Chondrocyte (in vitro differentiated cells): ENCODE measurements at regions not wholly inside any gene's neighbourhood (a gene's known extent, or its start where the extent isn't known, plus 50 kb on each side); places are given as distances from the start of the nearest gene placed in this dataset.

Experiments used
- DNase-seq: peaks from one replicate; pipeline ENCODE4 v3.0.0; 2021; ENCODE audit warnings: mixed read lengths, low spot score
- H3K27ac Mint-ChIP-seq: one replicate; pipeline ENCODE4 v1.8.0; 2021; ENCODE audit warnings: mild to moderate bottlenecking, moderate library complexity, mixed read lengths; ENCODE audit not compliant: unreplicated experiment
- H3K27me3 Mint-ChIP-seq: 2 replicates; pipeline ENCODE4 v1.8.0; 2021; ENCODE audit warnings: low read depth, mixed read lengths
- H3K36me3 Mint-ChIP-seq: 2 replicates; pipeline ENCODE4 v1.8.0; 2021; ENCODE audit warnings: low read depth, mixed read lengths
- H3K4me1 Mint-ChIP-seq: 2 replicates; pipeline ENCODE4 v1.8.0; 2021; ENCODE audit warnings: low read depth, mild to moderate bottlenecking, mixed read lengths
- H3K4me3 Mint-ChIP-seq: one replicate; pipeline ENCODE4 v1.8.0; 2021; ENCODE audit warnings: mild to moderate bottlenecking, moderate library complexity, mixed read lengths; ENCODE audit not compliant: unreplicated experiment
- H3K9me3 Mint-ChIP-seq: 2 replicates; pipeline ENCODE4 v1.8.0; 2021; ENCODE audit warnings: low read depth, mixed read lengths
- TF ChIP-seq, protein P1 (sequence below): fragments of 200-600 bp; sonication (generic); IDR thresholded peaks from 2 replicates; pipeline ENCODE4 v1.5.0; 2021; ENCODE audit warnings: antibody characterized with exemption, mild to moderate bottlenecking, moderate library complexity

DNA sequence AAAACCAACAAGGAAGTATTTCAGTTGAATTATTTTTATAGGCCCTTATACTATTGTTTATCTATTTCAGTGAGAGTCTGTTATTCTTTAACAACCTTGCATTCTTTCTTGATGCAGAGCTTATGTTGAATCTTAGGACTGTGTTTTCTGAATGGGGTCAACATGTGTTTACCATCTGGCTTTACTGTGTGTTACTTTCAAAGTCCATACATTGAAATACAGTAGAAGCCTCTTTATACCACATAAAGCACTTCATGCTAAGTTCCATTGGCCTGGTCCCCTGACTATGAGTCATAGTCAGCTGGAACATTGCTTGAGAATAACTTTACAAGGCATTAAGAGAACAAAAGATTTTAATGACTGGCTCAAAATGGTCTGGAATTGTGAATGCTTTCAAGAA lies 152.6 kb downstream of the GASK1B start:
- Mint-ChIP-seq H3K9me3 (peaks cover 3% of the 10 kb centered on the region), H3K4me3 (no peak overlapping the region), H3K27ac (peak overlapping the region; percentile 95), H3K36me3 (no peaks in the 10 kb centered on the region), H3K27me3 (no peaks in the 10 kb centered on the region), H3K4me1 (peaks cover 59% of the 10 kb centered on the region)
- TF ChIP-seq, protein P1, sequence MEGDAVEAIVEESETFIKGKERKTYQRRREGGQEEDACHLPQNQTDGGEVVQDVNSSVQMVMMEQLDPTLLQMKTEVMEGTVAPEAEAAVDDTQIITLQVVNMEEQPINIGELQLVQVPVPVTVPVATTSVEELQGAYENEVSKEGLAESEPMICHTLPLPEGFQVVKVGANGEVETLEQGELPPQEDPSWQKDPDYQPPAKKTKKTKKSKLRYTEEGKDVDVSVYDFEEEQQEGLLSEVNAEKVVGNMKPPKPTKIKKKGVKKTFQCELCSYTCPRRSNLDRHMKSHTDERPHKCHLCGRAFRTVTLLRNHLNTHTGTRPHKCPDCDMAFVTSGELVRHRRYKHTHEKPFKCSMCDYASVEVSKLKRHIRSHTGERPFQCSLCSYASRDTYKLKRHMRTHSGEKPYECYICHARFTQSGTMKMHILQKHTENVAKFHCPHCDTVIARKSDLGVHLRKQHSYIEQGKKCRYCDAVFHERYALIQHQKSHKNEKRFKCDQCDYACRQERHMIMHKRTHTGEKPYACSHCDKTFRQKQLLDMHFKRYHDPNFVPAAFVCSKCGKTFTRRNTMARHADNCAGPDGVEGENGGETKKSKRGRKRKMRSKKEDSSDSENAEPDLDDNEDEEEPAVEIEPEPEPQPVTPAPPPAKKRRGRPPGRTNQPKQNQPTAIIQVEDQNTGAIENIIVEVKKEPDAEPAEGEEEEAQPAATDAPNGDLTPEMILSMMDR: no peak
- no peak for DNase-seq

DNA sequence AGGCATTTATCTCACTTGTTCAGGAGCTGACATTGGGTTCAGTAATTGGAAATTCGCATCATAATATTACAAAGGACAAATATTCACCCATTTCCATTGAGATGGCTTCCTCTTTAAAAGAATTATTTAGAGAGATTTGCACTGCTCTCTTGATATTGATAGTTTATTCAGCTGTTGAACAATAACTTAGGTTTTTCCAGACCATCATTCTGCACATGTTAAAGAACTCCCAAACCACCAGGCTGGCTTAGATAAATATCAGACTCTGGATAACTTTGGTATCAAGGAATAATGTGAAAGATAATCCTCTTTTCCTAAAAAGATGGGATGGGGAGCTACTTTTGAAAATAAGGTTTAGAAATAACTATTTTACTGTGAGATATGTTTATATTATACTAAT lies 154.0 kb downstream of the GASK1B start:
- no peak for DNase-seq
- H3K27ac Mint-ChIP-seq: no peak overlapping the region
- TF ChIP-seq, protein P1: no peak

DNA sequence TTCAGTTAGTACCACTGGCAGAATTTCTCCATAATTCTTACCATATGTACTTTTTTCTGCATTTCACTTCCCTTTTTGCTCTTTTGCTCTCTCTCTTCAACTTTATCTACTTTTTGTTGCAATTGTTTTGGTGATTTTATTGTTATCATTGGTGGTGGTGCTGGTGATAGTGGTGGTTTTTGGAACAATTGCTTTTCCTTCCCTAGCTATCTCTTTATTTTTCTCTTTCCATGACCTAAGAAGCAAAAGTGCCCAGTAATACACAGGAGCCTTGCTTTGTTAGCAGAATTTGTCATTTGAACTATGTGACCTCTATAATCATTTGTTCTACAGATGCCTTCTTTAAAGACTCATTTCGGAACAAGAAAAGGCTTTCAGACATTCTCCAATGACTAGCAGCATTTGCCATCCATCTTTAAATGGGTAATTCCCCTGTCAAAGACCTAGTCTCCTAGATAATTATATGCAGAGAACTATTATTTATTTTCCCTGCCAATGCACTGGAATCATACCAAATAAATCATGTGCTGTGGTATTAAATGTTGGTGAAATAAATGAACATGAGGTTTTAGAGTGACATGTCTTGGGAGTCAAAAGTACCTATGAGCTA lies 154.5 kb downstream of the GASK1B start:
- H3K4me3 Mint-ChIP-seq: no peak overlapping the region
- H3K27ac Mint-ChIP-seq: no peak overlapping the region
- H3K9me3 Mint-ChIP-seq: peaks cover 5% of the 10 kb centered on the region
- no peaks in the 10 kb centered on the region for H3K36me3 Mint-ChIP-seq
- no peaks in the 10 kb centered on the region for H3K27me3 Mint-ChIP-seq
- no peak for DNase-seq
- TF ChIP-seq, protein P1: no peak
- peaks cover 63% of the 10 kb centered on the region for H3K4me1 Mint-ChIP-seq

More for the DNA sequence above, 154.0 kb downstream of the GASK1B start:
- Mint-ChIP-seq H3K4me1 (peaks cover 58% of the 10 kb centered on the region), H3K36me3 (no peaks in the 10 kb centered on the region), H3K27me3 (no peaks in the 10 kb centered on the region), H3K9me3 (peaks cover 4% of the 10 kb centered on the region), H3K4me3 (no peak overlapping the region)

DNA sequence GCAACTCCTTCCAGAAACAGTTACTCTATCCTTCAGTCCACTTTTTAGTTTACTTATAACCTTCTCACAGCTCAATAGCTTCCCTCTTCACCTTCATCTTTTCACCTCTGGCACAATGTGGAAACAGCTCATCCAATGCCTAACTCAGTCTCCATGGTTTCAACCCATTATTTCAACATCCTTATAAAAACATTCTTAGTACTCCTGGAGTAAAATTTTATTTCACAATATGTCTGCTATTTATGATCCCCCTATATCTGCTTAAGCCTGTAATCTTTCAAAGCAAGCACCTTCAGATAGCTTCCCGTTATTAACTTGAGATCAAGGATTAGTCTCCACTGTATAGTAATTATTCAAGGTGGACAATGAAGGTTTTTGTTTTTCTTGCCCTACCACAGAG lies 156.3 kb downstream of the GASK1B start:
- Mint-ChIP-seq H3K27me3 (no peaks in the 10 kb centered on the region), H3K4me1 (peaks cover 60% of the 10 kb centered on the region), H3K9me3 (peaks cover 5% of the 10 kb centered on the region), H3K27ac (no peak overlapping the region), H3K4me3 (no peak overlapping the region), H3K36me3 (no peaks in the 10 kb centered on the region)
- TF ChIP-seq, protein P1: no peak
- DNase-seq: no peak

DNA sequence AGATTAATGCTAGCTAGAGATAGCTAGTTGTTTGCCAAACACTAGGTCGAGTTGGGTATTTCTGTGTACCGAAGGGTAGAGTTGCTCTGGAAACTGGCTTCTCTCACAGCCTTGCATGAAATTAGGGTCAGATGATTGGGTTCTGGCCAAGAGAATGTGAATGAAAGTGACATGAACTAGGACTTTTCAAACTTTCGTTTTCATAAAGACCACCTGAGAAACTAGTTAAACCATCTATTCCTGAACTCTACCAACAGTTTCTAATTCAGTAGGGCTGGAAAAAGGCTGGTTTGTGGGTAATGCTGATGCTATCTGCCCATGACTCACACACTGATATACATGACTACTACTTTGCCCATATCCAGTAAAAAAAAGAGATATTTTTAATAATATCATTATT lies 157.6 kb downstream of the GASK1B start:
- DNase-seq: no peak
- H3K4me1 Mint-ChIP-seq: peaks cover 60% of the 10 kb centered on the region
- TF ChIP-seq, protein P1: no peak
- H3K27me3 Mint-ChIP-seq: no peaks in the 10 kb centered on the region
- no peak overlapping the region for H3K4me3 Mint-ChIP-seq
- no peaks in the 10 kb centered on the region for H3K36me3 Mint-ChIP-seq
- H3K9me3 Mint-ChIP-seq: peaks cover 5% of the 10 kb centered on the region
- no peak overlapping the region for H3K27ac Mint-ChIP-seq
